ENCODE measurements at regions not wholly inside any gene's neighbourhood (a gene's known extent, or its start where the extent isn't known, plus 50 kb on each side); places are given as distances from the start of the nearest gene placed in this dataset.

DNA sequence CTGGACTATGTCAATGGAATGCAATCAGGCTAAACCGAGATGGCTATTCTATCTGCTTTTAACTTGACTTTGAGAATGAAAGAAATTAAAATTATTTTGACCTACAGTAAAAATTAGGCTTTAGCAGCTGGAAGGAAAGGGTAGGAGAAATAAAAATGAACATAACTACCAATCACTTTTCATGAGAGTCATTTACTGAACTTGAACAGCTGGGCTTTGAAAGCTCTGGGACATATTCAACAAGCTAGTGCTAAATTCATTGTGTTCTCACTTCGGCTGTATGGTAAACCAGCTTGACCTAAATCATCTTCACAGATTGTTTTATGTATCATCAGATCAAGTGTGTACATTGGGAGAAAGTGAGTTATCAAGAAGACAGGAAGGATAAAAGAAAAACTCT lies 161.5 kb upstream of the STXBP5 start:
- DNase-seq = no peak

DNA sequence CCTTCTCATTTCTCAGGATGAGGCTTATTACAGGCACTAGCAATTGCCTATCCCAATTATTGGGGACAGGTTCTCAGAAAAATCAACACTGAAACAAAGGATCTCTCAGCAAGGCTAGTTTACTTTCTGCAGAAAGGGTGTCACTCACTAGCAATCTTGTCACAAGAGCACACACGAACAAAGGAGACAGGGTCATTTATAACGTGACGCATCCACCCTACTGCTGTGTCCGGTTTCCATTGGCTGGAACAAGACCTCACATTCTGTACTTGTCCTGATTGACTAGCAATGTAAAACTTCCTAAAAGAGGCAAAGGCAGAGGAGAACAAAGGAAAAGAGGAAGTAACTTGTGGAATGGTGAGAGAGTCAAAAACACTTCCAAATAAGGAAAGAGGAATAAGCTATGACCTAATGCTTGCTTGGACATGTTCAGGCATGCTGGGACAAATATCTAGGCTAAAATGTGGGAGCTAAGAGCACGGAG lies 160.2 kb upstream of the STXBP5 start:
- DNase-seq = no peak

DNA sequence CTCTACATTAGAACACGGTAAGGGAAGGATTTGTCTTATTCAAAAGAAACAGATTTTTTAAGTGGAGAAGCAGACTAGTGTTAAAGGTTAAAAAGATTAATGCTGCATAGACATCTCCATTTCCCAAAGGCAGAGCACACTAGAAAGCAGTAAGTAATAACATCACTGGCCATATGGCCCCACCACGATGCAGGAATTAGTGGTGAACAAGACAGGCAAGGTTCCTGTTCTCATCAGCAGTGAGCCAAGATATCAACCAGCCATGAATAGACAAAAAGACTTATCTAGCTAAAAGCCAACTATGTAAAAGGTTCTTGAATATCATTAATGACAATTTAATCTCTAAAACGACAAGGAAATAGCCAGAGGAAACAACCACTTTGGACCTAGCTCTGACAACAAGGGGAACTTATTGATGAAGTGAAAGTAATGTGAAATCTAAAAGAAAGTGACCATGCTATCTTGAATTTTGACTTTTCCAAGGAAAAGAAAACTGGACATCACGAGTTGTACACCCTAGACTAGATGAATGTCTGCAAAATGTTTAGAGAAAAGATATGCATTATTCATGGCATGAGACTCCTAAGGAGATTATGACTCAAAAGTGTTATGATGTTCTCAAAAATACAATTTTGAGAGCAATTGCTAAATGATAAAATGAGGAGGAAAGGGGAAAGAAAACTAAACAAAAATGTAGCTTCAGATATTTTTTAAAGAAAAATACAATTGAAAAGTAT lies 157.9 kb upstream of the STXBP5 start:
- no peak for DNase-seq

DNA sequence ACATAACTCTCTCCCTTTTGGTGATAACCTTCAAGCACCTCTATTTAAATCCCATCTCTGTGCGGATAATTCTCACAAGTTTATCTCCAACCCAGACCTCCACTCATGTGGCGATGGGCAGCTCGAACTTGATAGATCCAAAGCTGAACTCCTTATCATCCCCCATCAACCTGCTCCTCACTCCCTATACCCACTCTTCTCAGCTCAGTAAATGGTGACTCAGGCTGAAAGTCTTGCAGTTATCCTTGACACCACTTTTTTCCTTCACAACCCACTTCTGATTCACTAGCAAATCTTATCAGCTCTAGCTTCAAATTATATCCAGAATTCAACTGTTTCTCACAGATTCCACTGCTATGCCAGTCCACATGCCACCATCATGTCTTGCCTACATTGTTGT lies 155.3 kb upstream of the STXBP5 start:
- no peak for DNase-seq

DNA sequence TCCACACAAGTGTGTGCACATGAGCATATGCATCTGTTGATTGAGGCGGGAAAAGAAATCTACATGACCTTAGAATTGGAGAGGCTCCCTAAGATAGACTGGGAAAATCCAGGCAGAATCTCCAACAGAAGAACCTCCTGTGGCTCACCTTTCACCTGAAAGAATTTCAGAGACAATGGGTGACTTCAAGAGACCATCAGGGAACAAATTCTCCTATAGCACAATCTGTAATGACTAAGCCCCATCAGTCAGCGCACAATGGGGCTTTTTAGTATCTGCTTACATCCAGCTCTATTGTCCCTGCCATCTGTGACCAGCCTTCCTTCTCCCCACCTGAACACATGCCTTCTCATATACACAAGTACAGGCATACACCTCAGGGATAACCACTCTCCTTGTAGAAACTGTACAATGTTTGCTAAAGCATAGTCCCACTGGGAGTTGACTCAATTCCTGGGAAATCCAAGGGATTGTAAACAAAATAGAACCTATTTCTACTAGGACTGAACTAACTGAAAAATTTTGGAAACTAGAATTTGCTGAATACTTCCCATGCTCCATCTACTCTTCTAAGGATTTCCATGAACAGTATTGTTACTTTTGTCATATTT lies 150.8 kb upstream of the STXBP5 start:
- DNase-seq = no peak

DNA sequence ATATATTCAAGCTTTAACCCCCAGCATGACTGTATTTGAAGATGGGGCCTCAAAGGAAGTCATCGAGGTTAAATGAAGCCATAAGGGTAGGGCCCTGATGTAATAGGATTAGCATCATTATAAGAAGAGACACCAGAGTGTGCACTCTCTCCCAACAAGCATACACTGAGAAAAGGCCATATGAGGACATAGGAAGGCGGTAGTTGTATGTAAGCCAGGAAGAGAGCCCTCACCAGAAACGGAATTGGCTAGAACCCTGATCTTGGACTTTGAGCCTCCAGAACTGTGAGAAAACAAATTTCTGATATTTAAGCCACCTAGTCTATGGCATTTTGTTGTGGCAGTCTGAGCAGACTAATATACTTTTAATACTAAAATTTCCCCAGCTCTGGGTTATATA lies 150.1 kb upstream of the STXBP5 start:
- DNase-seq = no peak

DNA sequence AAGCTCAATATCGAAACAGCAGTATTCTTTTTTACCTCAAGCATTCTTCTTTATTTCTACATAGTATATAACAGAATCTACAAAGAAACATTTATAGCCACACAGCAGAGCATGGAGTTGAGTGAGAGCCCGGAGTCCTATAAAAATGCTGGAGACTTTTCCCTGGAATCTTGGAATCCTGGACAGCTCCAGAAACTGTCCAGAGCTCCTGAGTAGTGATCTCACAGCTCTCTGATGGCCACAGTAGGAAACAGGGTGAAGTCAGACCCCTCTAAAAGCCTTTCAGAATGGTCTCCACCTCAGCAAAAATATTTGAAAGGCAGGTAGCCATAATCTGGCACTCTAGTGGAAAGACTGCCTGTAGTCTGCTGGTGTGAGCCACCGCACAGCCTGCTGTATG lies 149.3 kb upstream of the STXBP5 start:
- DNase-seq = no peak

DNA sequence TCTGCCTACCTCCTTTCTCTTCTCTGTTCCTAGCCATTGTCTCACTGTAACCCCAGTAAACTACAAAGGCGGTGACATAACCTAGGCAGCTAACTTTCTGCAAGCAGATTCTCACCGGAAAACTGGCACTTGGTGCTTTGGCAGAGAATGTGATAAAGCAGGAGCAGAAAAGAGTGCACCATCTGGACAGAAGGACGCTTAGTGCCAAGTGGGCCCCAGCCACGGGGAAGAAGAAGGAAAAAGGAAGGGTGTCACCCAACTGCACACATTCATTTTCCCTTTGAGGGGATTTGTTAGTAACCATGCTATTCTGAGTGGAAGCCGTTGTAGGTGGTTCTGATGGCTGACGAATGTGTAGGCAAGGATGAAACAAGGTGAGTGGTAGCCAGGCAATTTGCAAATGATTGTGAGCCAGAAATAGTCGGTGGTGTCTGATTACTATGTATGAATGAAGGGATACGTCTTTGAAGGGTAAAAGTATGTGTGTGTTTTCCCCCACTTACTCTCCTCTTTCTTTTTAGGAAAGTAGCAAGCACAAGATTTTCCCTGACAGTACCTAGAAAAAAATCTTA lies 148.3 kb upstream of the STXBP5 start:
- DNase-seq = no peak

DNA sequence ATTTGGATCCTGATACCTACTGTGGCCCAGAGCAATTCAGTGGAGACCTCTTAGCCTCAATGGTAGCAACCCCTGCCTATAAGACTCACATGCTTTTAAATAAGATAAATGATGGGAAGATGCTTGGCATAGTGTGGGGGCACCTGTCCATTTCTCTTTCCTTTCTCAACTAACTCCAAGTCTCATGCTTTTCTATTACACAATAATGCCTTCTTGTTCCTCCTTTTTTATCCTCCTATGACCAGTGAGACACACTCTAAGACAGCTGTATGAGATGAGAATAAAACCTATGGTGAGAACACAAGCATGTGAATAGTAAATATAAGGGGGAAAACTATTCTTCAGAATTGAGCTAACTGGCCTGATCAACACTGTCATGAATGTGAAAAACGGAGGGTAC lies 147.0 kb upstream of the STXBP5 start:
- no peak for DNase-seq

DNA sequence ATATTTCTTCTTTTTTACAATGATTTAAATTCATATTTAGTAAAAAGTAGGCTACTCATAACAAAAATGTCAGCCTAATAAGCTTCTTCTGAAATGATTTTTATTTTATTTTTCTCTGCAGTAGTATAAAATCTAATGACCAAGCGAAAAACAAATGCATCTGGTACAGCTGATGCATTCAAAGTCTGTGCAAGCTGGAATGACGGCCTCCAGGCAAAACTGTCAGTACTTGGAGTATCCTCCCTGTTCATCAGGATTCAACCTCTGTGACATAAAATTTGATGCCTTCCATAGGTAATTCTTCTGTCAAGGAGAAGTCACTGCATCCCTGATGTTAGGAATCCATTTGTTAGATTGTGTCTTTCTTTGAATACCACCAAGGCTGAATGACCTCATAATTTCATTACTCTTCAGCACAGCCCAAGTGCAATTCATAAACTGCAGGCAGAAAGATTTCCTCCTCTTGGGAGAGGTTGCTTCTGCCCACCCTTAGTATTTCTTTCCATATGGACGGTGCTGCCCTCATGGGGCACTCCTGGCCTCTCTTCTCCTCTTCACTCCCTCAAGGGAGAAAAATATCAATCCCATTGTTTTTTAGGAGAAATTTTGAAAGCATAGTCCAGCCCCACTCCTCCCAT lies 146.4 kb upstream of the STXBP5 start:
- no peak for DNase-seq

DNA sequence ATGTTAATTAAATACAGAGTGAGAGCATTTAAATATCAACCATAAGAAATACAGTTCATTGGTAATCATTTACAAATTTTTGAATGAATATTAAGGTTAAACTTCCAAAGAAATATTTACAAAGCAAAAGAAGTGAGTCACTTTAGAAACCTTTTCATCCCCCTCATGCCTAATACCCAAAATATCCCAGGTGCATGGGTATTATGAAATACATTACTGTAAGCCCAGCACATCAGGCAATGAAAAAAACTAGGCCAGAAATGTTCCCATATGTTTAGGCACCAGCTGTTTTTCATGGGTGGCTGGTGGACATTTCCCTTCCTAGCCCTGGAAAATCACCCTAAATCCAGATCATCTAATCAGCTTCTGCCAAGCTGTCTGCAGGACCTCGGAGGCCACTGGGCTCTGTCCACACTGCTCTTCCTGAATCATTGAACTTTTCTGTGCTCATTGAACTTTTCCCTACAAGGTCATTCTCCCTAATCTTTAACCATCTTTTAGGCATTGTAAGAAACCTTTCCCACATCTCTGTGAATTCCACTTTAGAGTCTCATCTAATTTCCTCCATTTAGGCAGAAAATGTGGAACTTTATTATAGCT lies 145.3 kb upstream of the STXBP5 start:
- DNase-seq = no peak

DNA sequence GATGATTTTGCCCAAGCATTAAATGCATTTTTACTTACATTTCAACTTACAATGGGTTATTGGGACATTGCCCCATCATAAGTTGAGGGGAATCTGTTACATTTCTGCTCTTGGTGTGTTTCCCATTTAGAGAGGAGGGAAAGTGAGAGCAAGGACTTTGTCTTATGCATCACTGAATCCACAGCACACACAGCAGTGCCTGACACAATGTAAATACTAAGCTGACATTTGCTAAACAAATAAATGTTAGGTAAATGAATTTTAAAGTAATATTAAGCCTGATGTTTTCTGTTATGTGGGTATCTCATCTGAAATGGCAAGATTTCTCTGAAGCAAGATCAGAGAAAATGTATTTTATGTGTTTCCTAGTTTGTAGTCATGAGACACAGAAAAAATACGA lies 143.6 kb upstream of the STXBP5 start:
- no peak for DNase-seq

DNA sequence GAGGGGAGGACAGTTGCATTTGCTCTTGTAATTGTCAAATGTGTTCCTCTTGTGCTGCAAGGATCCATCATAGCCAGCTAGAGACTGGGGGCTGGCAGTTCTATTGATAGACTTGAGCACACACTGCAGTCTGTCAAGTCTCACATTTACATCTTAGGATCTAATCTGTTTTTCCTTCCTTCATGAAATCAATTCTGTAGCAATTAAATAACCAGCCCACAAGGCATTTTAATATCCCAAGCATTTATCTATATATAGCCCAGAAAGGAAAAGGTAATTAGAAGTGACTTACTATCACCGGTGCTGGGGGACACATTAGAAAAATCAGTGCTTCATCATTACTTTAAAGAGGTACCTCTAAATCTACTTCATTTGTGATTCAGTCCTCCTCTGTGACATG lies 143.0 kb upstream of the STXBP5 start:
- DNase-seq = no peak

DNA sequence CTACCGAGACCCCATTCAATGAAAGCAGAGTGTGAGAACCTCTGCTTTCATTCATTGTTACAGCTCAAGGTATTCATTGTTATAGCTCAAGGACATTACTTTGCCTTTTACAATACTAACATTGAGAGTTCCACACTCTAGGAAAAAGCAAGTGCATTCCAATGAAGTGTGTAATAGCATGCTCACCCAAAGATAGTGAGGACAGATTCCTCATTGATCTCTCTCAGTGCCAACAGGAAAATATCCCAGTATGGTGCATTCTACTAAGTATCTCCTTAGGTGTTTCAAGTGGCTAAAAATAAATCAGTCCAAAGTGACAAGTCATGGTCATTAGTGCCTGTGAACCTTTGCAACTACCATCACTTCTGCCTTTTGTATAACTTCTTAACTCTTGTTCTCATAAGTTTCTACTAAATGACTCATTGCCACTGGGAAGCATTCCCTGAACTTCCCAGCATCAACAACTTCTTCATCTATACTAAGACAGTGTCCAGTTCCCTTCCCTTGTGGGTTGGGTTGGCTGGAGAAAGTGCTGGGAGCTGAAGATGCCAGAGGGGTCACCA lies 140.7 kb upstream of the STXBP5 start:
- DNase-seq = no peak

DNA sequence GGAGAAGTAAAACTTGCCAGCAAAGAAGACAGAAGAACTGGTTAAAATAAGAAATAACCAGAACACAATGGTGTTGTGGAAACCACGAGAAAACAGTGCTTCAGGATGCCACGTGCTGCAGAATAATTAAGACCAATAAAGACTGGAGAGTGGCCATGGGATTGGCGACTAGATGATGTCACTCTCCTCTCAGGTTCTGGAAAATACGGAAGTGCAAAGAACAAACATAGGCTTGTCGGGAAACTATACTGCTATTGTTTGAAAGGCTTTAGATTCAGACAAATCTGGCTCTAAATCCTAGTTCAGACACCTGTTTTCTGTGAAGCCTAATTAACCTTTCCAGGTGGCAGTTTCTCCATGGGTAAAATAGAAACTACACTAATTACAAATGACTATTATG lies 138.4 kb upstream of the STXBP5 start:
- peak; percentile 33 for DNase-seq

DNA sequence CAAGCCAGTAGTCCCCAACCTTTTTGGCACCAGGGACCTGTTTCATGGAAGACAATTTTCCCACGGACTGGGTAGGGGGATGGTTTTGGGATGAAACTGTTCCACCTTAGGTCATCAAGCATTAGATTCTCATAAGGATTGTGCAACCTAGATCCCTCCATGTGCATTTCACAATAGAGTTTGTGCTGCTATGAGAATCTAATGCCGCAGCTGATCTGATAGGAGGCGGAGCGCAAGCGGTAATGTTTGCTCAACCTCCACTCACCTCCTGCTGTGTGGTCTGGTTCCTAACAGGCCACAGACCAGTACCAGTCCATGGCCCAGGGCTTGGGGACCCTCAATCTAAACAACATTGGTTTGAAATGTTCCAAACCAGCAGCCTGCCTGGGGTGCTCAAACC lies 137.0 kb upstream of the STXBP5 start:
- DNase-seq = no peak

DNA sequence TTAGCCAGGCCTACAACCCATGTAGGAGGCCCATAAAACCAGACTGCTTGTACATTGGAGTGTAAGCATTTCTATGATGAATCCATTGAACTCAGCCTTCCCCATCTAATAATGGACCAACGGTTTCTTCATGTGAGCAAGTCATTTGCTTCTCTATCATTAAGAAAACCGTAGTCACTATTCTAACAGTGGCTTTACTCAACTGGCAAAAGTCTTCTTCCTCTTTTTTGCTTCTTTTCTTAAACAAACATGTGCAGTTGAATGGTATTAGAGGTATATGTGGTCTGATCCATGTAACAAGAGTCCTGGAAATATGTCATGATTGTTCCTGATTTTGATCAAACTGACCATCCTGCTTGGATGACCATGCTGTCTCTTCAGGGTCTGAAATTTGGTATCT lies 132.4 kb upstream of the STXBP5 start:
- no peak for DNase-seq

DNA sequence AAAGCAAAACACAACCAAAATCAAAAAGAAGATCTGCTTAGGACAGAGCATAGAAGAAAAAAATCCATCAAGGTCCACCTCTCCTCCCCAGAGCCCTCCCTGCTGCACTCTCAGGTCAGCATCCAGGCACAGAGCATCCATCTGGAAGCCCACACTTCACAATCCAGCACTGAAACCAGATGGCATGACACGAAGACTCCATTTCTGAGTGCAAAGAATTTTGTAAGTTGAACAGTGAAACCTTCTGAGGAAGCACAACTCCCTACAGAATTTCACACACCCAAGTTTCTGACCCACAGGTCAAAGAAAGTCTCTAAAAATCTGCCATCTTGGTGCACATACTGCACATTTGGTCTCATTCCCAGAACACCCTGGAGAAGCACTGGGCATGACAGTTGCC lies 128.8 kb upstream of the STXBP5 start:
- no peak for DNase-seq

DNA sequence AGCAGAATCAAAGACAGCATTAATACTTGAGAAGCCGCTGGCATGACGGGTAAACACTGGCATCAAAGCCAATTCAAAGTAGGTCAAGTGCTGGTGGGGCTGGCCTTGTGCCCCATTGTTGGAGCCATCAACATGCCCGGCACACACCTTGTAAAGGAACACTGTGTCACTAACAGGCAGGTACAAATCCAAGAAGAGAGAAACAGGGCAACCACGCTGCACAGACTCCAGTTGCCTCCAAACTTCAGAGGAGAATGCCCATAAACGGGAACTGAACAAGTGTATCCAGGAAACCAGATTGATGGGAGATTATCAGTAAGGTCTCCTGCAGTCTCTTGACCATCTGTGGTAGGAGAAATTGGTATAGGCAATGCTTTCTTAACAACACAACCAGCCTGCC lies 127.0 kb upstream of the STXBP5 start:
- peak; percentile 54 for DNase-seq

DNA sequence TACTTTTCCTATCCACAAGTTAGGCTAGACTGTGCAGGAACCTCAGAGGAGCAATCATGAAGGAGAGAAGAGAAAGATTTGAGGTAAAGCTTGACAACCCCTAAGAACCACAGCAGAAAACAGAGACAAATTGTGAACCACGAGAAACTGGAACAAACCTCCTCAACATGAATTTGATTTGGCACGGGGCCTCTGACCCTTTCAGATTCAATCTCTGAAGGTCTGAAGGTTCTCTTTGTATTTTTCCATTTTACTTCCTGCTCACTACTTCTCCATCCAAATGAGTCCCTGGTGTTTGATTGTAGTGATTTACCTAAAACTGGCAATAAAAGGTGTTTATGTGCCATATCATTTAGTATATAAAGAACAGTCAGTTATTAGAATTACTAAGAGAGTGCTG lies 126.1 kb upstream of the STXBP5 start:
- no peak for DNase-seq

DNA sequence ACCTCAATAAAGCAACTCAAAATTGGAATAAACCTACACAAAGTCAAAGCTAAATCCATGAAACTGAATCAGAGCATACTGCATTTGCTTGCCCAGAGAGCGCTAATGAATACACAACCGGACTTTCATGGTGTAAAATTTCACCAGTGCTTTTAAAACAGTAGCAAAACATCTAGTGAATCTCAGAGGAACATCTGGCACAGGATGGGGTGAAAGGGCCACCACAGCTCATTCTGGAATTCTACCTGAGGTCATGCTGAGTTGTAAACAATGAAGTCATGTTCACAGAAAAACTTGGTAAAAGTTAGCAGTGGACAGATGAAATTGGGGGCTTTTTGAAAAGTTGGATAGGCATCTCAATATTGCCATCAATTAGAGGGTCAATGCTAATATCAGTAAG lies 125.6 kb upstream of the STXBP5 start:
- no peak for DNase-seq

DNA sequence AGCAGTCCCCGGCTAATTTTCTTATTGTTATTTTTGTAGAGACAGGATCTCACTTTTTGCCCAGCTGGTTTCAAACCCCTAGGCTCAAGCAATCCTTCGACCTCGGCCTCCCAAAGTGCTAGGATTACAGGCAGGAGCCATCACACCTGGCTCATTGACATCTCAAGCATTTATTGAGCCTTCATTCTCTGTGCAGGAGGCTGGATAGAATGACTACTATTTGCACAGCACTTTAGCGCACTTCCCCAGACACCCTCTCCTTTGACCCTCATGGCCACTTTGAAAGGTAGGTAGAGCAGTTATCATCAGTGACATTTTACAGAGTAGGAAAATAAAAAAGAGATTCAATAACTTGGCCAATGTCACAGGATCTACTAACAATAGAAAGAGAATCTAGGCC lies 124.0 kb upstream of the STXBP5 start:
- DNase-seq = peak; percentile 82

DNA sequence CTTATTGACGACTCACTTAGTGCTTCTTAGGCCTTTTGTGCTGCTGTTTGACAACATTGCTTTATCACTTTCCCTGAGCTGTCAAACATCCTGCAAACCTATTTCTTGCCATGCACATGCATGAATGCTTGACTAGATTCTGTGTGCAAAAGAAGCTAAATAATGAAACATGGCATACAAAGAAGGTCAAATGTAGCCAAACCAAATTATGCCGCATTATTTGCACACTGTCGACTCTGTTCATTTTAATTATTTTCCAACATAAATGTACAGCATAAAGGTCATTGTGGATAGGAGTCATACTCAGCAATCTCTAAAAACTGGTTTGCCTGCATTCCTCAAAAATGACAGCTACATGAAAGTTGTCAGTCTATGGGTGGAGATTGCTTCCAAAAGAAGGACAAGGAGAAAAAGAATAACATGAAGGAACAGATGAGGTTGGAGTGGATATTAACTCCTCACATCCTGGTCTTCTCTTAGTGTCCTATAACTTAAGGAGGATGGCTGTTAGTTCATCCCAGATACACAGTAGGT lies 123.1 kb upstream of the STXBP5 start:
- DNase-seq = no peak

Measured in NCI-H510A treated with DMSO at 0.1 percent for 48 hours (cell line).